ENCODE measurements at regions not wholly inside any gene's neighbourhood (a gene's known extent, or its start where the extent isn't known, plus 50 kb on each side); places are given as distances from the start of the nearest gene placed in this dataset.

DNA sequence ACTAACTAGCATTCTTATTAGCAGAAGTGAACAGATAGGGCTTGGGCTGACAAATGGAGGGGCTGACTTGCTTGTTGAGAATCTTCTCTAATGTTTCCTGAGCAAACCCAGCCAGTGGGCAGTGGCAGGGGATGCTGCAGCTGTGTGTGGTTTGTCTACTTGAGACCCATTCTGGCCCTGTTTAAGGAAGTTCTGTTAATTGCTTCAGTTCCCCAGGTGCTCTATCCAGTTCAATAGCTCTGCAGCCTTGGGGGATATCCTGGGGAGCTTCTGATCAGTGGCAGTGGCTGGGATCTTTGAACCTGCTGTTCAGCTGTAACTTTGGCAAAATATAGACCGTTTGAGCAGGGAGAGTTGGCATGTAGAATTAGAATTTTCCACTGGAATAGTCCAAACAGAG is 137.4 kb downstream of the ZNF326 start:
- TF ChIP-seq, protein P1, sequence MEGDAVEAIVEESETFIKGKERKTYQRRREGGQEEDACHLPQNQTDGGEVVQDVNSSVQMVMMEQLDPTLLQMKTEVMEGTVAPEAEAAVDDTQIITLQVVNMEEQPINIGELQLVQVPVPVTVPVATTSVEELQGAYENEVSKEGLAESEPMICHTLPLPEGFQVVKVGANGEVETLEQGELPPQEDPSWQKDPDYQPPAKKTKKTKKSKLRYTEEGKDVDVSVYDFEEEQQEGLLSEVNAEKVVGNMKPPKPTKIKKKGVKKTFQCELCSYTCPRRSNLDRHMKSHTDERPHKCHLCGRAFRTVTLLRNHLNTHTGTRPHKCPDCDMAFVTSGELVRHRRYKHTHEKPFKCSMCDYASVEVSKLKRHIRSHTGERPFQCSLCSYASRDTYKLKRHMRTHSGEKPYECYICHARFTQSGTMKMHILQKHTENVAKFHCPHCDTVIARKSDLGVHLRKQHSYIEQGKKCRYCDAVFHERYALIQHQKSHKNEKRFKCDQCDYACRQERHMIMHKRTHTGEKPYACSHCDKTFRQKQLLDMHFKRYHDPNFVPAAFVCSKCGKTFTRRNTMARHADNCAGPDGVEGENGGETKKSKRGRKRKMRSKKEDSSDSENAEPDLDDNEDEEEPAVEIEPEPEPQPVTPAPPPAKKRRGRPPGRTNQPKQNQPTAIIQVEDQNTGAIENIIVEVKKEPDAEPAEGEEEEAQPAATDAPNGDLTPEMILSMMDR (IDR thresholded peaks at IDR 0.05; ENCODE audit: low read depth, low read length): no peak
- H3K36me3 ChIP-seq: no peaks in the 10 kb centered on the region
- H3K4me3 ChIP-seq (ENCODE audit: low read depth, low read length): no peak overlapping the region
- no peak for DNase-seq
- no peaks in the 10 kb centered on the region for H3K9me3 ChIP-seq (ENCODE audit: severe bottlenecking)
- no peak overlapping the region for H3K27ac ChIP-seq
- no peaks in the 10 kb centered on the region for H3K27me3 ChIP-seq (ENCODE audit: insufficient read depth, low read depth, severe bottlenecking)

DNA sequence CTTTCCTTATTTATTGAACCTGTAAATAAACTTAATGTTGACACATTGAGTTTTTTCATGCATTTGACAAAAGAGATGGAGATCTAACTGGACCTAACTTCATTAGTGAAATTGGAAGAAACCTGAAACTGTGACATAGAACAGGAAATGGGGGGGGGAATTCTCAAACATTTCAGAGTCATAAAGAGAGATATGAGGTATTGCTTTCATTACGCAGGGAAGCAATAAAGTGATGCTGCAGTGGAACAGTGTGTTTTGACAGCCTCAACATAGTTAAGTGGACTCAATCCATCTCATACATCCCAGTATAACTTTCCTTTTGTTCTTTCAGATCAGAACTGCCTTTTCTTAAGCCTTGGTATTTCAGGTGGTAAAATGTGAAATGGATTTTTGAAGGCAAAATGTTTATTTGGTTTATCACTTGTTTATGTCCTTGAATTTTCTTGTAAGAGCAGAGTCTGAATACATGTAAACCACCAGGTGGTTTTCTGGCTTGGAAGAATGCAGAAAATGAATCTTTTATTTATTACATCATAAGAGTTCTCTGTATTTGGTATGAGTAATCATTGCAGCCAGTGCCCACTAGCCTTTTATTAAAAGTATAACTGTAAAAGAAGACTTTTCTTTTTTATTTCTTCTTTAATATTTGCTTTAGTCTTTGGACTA is 132.5 kb downstream of the ZNF326 start:
- Histone ChIP-seq H3K4me3 (ENCODE audit: low read depth, low read length) (no peak overlapping the region), H3K27me3 (ENCODE audit: insufficient read depth, low read depth, severe bottlenecking) (no peaks in the 10 kb centered on the region), H3K9me3 (ENCODE audit: severe bottlenecking) (no peaks in the 10 kb centered on the region), H3K36me3 (no peaks in the 10 kb centered on the region), H3K27ac (no peak overlapping the region)
- TF ChIP-seq, protein P1 (IDR thresholded peaks at IDR 0.05; ENCODE audit: low read depth, low read length): no peak
- DNase-seq: no peak

DNA sequence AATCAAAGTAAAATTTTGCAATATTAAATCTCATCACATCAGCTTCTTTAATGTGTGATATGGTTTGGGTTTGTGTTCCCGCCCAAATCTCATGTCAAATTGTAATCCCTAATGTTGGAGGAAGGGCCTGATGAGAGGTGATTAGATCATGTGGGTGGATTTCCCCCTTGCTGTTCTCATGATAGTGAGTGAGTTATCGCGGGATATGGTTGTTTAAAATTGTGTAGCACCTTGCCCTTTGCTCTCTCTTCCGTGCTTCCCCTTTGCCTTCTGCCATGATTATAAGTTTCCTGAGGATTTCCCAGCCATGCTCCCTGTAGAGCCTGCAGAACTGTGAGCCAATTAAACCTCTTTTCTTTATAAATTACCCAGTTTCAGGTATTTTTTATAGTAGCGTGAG is 131.9 kb downstream of the ZNF326 start:
- Histone ChIP-seq H3K4me3 (ENCODE audit: low read depth, low read length) (no peak overlapping the region), H3K27me3 (ENCODE audit: insufficient read depth, low read depth, severe bottlenecking) (no peaks in the 10 kb centered on the region), H3K36me3 (no peaks in the 10 kb centered on the region), H3K9me3 (ENCODE audit: severe bottlenecking) (no peaks in the 10 kb centered on the region), H3K27ac (no peak overlapping the region)
- DNase-seq: no peak
- TF ChIP-seq, protein P1 (IDR thresholded peaks at IDR 0.05; ENCODE audit: low read depth, low read length): no peak

DNA sequence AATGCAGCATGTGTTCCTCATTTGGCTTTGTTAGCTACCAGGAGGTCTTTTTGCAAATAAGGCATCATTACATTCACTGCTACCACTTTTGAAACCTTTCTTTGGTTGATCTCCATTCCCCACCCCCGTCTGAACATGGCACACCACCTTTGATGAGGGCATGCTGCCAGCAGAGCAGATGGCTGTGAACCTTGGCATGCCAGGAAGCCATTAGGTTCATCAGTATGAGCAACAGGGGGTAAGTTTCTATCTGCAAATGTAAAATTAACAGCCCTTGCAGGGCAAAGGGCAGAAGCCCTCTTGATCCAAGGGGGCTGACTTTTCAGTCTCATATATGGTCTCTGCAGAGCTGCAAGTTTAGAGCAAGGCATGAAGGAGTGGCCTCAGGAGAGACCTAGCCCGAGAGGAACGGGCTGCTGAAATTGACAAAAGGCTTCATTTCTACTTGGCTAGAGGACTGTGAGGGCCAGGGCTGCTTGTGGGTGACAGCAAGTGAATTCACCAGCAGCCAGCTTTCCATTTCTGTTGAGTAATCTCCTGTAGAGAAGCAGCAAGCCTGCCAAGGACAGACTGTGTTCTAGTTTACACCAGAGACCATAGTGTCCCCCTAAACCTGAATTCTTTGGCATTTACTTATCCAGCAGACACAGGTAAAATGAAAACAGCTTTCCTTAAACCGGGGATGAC is 127.9 kb downstream of the ZNF326 start:
- H3K36me3 ChIP-seq: no peaks in the 10 kb centered on the region
- no peaks in the 10 kb centered on the region for H3K27me3 ChIP-seq (ENCODE audit: insufficient read depth, low read depth, severe bottlenecking)
- no peak overlapping the region for H3K27ac ChIP-seq
- no peak overlapping the region for H3K4me3 ChIP-seq (ENCODE audit: low read depth, low read length)
- TF ChIP-seq, protein P1 (IDR thresholded peaks at IDR 0.05; ENCODE audit: low read depth, low read length): no peak
- no peak for DNase-seq
- no peaks in the 10 kb centered on the region for H3K9me3 ChIP-seq (ENCODE audit: severe bottlenecking)

DNA sequence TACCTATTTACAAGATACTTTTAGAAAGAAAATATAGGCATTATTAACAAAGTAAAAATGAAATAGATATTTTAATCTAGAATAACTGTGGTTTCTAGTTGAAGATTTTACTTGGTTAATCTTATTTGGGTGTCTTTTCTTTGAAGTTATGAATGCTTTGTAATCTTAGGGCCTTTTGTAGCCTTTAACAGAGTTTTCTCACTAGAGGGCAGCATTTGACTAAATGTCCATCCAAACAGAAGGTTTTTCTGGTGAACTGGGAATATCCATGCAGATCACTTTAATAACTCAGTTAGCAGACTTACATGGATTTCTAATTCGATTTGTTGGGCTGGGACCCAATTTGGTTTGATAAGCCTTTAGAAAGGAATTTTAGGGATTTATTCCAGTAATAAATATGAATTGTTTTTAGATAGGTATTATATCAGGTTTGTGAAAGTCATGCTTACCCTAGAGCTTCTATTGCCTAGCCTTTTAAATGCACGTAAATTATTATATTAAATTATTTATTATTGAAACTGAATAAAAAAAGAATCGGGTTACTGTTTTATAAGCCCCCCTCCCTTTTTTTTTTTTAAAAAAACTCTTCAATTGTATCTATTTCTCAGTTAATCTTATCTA is 119.7 kb downstream of the ZNF326 start:
- Histone ChIP-seq H3K9me3 (ENCODE audit: severe bottlenecking) (no peaks in the 10 kb centered on the region), H3K27me3 (ENCODE audit: insufficient read depth, low read depth, severe bottlenecking) (no peaks in the 10 kb centered on the region), H3K27ac (no peak overlapping the region), H3K4me3 (ENCODE audit: low read depth, low read length) (no peak overlapping the region), H3K36me3 (no peaks in the 10 kb centered on the region)
- no peak for DNase-seq
- TF ChIP-seq, protein P1 (IDR thresholded peaks at IDR 0.05; ENCODE audit: low read depth, low read length): peak; percentile 38; the same call in 1 of the 2 replicates
